Tibial nerve (tissue), 4 donors: ENCODE measurements at regions not wholly inside any gene's neighbourhood (a gene's known extent, or its start where the extent isn't known, plus 50 kb on each side); places are given as distances from the start of the nearest gene placed in this dataset.

Experiments used
- DNase-seq, 2 donors: peaks; one replicate each; pipeline ENCODE4 v3.0.0-alpha.2; 2019; ENCODE audit warnings: low spot score in 2 of 2
- H3K27ac ChIP-seq, 4 donors: fragments of 200-600 bp; sonication (generic) in 3 of 4; one replicate each; pipeline ENCODE4 v1.5.1; 2017 to 2019; ENCODE audit warnings: mild to moderate bottlenecking in 1 of 4
- H3K27me3 ChIP-seq, 2 donors: fragments of 200-600 bp; sonication (generic) in 1 of 2; one replicate each; pipeline versions ENCODE4 v1.5.1 to v1.6.0; 2017 to 2019
- H3K36me3 ChIP-seq, 3 donors: fragments of 200-600 bp; sonication (generic); one replicate each; pipeline ENCODE4 v1.5.1; 2018 to 2019
- H3K4me1 ChIP-seq, 4 donors: fragments of 200-600 bp; sonication (generic) in 3 of 4; one replicate each; pipeline ENCODE4 v1.5.1; 2017 to 2019
- H3K4me3 ChIP-seq, 4 donors: fragments of 200-600 bp; sonication (generic) in 3 of 4; one replicate each; pipeline ENCODE4 v1.5.1; 2017 to 2019; ENCODE audit warnings: mild to moderate bottlenecking in 1 of 4, moderate library complexity in 1 of 4
- H3K9me3 ChIP-seq, 4 donors: fragments of 200-600 bp; sonication (generic) in 3 of 4; one replicate each; pipeline ENCODE4 v1.5.1; 2017 to 2019
- EP300 ChIP-seq, 2 donors: sonication (generic); formaldehyde crosslinking; IDR thresholded peaks; one replicate each; pipeline ENCODE4 v1.6.1; 2017; ENCODE audit warnings: antibody characterized with exemption in 2 of 2, mild to moderate bottlenecking in 1 of 2
- POLR2A ChIP-seq, 2 donors: fragments of 450-650 bp; IDR thresholded peaks; one replicate each; pipeline ENCODE4 v1.6.1; 2017; ENCODE audit warnings: antibody characterized with exemption in 2 of 2, mild to moderate bottlenecking in 2 of 2, moderate library complexity in 2 of 2
- WGBS, 2 donors: methylation state at CpG; one replicate each; pipeline ENCODE4 v1.1.5; 2018; 5-methylcytosine and 5-hydroxymethylcytosine counted together
- TF ChIP-seq, protein P1 (sequence below), 5 experiments: fragments of 200-600 bp in 3 of 5; fragments of 450-650 bp in 2 of 5; sonication (generic) in 3 of 5; IDR thresholded peaks; one replicate each; pipeline ENCODE4 v1.5.1; 2016 to 2019; ENCODE audit warnings: antibody characterized with exemption in 5 of 5, mild to moderate bottlenecking in 3 of 5, moderate library complexity in 2 of 5

DNA sequence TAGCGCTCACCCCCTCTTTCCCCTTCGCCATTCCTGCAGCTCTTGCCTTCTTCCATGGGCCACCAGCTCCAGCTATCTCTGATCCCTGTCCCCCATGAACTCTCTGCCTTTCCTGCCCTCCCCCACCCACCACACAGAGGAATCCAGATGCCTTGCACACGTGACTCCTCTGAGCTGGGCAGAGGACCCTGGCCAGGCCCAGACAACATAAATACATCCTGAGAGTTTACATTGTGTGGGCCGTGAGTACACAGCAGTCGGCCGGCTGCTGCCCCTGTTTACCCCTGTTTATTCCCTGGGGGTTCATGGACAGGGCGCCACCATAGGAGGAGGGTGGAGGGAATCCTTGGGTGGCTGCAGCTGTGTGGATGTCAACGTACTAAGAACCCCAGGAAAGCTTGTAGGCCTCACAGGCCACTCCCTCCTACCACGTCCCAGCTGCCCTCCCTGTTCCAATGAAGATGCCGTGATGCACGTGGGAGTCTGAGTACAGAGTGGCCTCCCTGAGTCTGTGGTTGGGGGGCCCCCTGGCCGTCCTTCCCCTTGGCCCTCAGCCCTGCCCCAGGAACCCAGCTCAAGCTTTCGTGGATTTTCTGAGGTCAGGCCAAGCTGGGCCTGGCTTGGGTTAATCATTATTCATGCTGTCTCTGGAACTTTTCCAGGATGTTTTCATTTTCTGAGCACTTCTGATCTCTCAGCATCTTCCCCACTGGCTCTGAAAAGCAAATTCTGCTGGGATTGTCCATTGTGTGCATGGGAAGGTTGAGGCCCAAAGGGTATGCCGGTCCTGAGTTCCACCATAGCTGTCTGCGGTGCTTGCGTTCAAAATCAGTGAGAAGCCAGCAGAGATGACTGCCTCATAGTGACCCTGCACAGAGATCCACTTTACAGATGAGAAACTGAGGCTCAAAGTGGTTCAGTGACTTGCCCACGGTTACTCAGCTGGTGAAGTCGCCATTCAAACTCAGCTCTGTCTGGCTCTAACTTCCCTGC lies 136.3 kb downstream of the MRPL14 start:
- WGBS, 2 donors: 42 to 49% methylated on average over 18 of the region's 18 CpGs
- H3K4me3 ChIP-seq: no peak overlapping the region
- DNase-seq: no peak
- TF ChIP-seq, protein P1, sequence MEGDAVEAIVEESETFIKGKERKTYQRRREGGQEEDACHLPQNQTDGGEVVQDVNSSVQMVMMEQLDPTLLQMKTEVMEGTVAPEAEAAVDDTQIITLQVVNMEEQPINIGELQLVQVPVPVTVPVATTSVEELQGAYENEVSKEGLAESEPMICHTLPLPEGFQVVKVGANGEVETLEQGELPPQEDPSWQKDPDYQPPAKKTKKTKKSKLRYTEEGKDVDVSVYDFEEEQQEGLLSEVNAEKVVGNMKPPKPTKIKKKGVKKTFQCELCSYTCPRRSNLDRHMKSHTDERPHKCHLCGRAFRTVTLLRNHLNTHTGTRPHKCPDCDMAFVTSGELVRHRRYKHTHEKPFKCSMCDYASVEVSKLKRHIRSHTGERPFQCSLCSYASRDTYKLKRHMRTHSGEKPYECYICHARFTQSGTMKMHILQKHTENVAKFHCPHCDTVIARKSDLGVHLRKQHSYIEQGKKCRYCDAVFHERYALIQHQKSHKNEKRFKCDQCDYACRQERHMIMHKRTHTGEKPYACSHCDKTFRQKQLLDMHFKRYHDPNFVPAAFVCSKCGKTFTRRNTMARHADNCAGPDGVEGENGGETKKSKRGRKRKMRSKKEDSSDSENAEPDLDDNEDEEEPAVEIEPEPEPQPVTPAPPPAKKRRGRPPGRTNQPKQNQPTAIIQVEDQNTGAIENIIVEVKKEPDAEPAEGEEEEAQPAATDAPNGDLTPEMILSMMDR (IDR thresholded peaks at IDR 0.05): no peak
- no peak for TF ChIP-seq EP300 (IDR thresholded peaks at IDR 0.05)
- no peak for TF ChIP-seq POLR2A (IDR thresholded peaks at IDR 0.05)
- H3K27me3 ChIP-seq: no peaks in the 10 kb centered on the region
- peak overlapping the region in 1 of 4 donors; percentile 20 for H3K27ac ChIP-seq
- no peaks in the 10 kb centered on the region for H3K36me3 ChIP-seq
- H3K4me1 ChIP-seq: peaks cover 0 to 12% (median 4%) of the 10 kb centered on the region in 4 donors
- no peaks in the 10 kb centered on the region for H3K9me3 ChIP-seq

DNA sequence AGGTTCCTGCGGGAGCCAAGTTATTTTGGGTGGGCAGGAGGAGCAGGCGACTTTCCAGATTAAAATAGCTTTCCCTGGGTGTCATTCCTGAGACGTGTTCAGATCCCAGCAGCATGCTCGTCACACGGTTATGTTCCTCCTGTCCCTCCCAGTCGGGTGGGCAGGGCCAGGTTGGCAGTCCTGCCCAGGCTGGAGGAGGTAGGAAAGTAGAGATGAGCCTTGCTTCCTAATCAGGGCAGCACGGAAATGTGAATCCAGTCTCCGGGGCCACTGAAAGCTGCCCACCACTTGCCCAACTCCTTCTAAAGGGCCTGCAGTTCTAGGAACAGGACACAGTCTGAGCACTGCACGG lies 137.0 kb downstream of the MRPL14 start:
- TF ChIP-seq POLR2A (IDR thresholded peaks at IDR 0.05) (no peak), EP300 (IDR thresholded peaks at IDR 0.05) (no peak)
- Histone ChIP-seq H3K9me3 (no peaks in the 10 kb centered on the region), H3K4me1 (peaks cover 0 to 12% (median 4%) of the 10 kb centered on the region in 4 donors), H3K36me3 (no peaks in the 10 kb centered on the region), H3K27ac (peak overlapping the region in 1 of 4 donors; percentile 20), H3K4me3 (no peak overlapping the region), H3K27me3 (no peaks in the 10 kb centered on the region)
- no peak for DNase-seq
- 55 to 56% methylated on average over 8 to 9 of the region's 9 CpGs for WGBS, 2 donors

DNA sequence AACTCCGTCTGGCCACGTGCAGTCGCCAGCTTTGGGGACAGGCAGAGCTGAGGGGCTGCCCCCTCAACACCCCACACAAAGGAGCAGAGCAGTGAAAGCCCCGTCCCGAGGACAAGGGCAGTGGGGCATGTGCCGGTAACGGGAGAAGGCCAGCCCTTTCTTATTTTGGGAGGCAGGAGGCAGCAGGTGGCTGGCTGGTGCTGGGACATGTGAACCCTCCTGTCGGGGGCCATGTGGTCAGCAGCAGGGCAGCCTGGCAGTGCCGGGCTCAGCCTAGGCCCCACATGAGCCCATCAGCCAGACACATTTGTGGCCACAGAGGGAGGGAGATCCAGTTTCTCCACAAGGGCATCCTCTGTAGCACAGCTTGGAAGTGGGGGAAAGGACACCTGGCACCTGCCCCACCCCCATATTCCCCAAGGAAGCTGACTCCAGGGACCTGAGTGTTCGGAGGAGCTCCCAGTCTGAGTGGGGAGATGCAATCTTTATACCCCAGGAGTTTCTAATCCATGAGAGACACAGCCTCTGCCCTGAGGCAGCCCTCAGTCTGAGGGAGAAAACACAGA lies 137.6 kb downstream of the MRPL14 start:
- H3K9me3 ChIP-seq: no peaks in the 10 kb centered on the region
- H3K4me1 ChIP-seq: peaks cover 0 to 12% (median 4%) of the 10 kb centered on the region in 4 donors
- H3K27me3 ChIP-seq: no peaks in the 10 kb centered on the region
- 77 to 82% methylated on average over 7 to 10 of the region's 10 CpGs for WGBS, 2 donors
- no peak for DNase-seq
- H3K4me3 ChIP-seq: no peak overlapping the region
- H3K36me3 ChIP-seq: no peaks in the 10 kb centered on the region
- no peak for TF ChIP-seq POLR2A (IDR thresholded peaks at IDR 0.05)
- TF ChIP-seq, protein P1 (IDR thresholded peaks at IDR 0.05): no peak
- no peak overlapping the region for H3K27ac ChIP-seq

DNA sequence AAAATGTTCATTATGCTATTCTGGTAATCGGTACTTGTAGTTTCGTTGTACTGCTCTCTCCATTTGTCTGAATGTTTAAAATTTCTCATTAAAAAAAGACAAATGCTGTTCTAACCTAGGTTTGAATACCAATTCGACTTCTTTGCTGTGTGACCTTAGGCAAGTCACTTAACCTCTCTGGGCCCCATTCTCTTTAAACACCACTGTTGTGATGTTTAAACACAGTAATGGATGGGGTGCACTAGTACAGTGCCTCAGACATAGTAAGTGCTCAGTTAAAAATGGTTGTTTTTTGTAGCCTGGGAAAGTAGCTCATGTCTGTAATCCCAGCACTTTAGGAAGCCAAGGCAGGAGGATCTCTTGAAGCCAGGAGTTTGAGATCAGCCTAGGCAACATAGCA lies 138.5 kb downstream of the MRPL14 start:
- 90 to 91% methylated on average over 3 of the region's 3 CpGs for WGBS, 2 donors
- no peak for DNase-seq
- Histone ChIP-seq H3K27me3 (no peaks in the 10 kb centered on the region), H3K27ac (no peak overlapping the region), H3K4me1 (peaks cover 0 to 12% (median 4%) of the 10 kb centered on the region in 4 donors), H3K4me3 (no peak overlapping the region), H3K9me3 (no peaks in the 10 kb centered on the region), H3K36me3 (no peaks in the 10 kb centered on the region)
- TF ChIP-seq EP300 (IDR thresholded peaks at IDR 0.05) (no peak), POLR2A (IDR thresholded peaks at IDR 0.05) (no peak)
- TF ChIP-seq, protein P1 (IDR thresholded peaks at IDR 0.05): no peak

DNA sequence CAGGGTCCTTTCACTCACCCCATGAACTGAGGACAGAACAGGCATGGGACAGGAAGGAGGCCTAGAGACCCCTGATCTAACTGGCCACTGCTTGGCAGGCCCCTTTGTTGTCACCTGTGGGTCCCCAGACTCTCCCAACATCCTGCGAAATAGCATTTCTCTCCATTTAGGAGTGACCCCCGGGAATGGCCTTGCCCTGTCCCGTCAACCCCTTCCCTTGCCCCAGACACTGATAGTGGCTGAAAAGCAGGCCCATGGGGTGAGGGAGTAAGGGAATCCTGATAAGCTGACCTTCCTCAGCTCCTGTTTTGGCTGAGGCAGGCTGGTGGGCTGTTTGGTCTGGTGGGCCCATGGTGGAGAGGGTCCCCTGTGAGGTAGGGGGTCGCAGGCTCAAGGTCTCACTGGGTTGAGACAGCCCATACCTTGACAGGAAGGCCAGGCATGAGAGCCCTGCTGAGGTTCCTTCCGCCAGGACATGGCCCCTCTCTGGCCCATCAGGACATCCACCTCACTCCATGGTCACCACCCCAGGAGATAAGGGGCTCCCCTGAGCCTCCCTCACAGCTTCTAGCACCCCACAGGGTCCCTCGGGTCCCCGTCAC lies 139.3 kb downstream of the MRPL14 start:
- Histone ChIP-seq H3K4me1 (peaks cover 0 to 12% (median 4%) of the 10 kb centered on the region in 4 donors), H3K27ac (no peak overlapping the region), H3K36me3 (no peaks in the 10 kb centered on the region), H3K9me3 (no peaks in the 10 kb centered on the region), H3K27me3 (no peaks in the 10 kb centered on the region), H3K4me3 (no peak overlapping the region)
- TF ChIP-seq, protein P1 (IDR thresholded peaks at IDR 0.05): no peak
- TF ChIP-seq EP300 (IDR thresholded peaks at IDR 0.05) (no peak), POLR2A (IDR thresholded peaks at IDR 0.05) (no peak)
- DNase-seq: no peak
- 93 to 94% methylated on average over 7 of the region's 7 CpGs for whole genome bisulfite sequencing, 2 donors
